T-helper 17 cell (primary cell): ENCODE measurements at regions not wholly inside any gene's neighbourhood (a gene's known extent, or its start where the extent isn't known, plus 50 kb on each side); places are given as distances from the start of the nearest gene placed in this dataset.

Experiments used
- ATAC-seq: fragments of 150-1000 bp; cut with Tn5 transposase; 2 replicates; pipeline ENCODE4 v1.10.0; 2021; ENCODE audit warnings: mild to moderate bottlenecking, moderate library complexity
- DNase-seq, 3 donors: peaks; one replicate each; pipeline versions ENCODE4 v3.0.0 to v3.0.0-alpha.2; 2020 to 2021
- H3K9me3 ChIP-seq: one replicate; pipeline ENCODE4 v1.7.0; 2013; ENCODE audit warnings: low read length, mild to moderate bottlenecking; ENCODE audit not compliant: control insufficient read depth, poor library complexity, severe bottlenecking
- H3K27ac Mint-ChIP-seq: one replicate; pipeline ENCODE4 v1.8.0; 2022; ENCODE audit warnings: mild to moderate bottlenecking, moderate library complexity, mixed read lengths
- H3K27me3 Mint-ChIP-seq: one replicate; pipeline ENCODE4 v1.8.0; 2022; ENCODE audit warnings: mixed read lengths
- H3K36me3 Mint-ChIP-seq: one replicate; pipeline ENCODE4 v1.8.0; 2022; ENCODE audit warnings: low read depth, mixed read lengths
- H3K4me1 Mint-ChIP-seq: one replicate; pipeline ENCODE4 v1.8.0; 2022; ENCODE audit warnings: mild to moderate bottlenecking, mixed read lengths
- H3K4me3 Mint-ChIP-seq: one replicate; pipeline ENCODE4 v1.8.0; 2022; ENCODE audit warnings: mild to moderate bottlenecking, moderate library complexity, mixed read lengths

DNA sequence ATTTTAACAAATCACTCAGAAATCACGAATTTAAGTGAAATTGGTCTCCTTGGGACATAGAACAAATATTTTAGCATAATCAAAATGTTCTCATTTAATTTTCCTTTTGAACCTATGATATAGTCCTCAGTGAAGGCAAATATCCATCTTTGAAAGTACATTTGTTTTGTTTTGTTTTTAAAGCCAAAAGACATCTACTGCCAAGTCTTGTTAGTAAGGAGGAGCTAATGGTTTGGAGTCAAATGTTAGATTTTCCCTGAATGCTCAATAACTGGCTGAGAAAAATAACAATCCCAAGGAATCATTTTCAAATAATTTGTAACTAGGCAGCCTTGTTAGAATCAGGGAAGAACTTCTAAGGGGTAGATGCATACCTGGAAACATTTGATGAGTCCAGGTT is 302.9 kb upstream of the MAF start:
- Mint-ChIP-seq H3K4me1 (no peaks in the 10 kb centered on the region), H3K27me3 (peaks cover 22% of the 10 kb centered on the region), H3K27ac (no peak overlapping the region), H3K4me3 (no peak overlapping the region), H3K36me3 (no peaks in the 10 kb centered on the region)
- ATAC-seq (no peak), DNase-seq (no peak)
- no peaks in the 10 kb centered on the region for H3K9me3 ChIP-seq

DNA sequence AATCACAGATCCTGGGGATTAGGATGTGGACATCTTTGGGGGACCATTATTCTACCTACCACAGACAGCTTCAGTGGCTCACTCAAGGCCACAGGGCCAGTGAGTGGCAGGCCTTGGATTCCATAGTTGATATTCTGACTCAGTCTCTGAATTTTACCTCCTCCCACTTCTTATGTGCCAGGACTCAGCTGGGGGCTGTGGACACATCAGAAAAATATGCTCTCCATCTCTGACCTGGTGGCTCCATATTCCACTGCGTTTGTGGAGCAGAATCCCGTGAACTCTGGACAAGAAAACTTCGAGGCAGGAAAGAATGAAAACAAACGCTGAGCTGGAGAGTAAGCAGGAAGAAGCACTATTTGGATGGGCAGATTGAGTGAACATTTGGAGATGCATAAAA is 301.8 kb upstream of the MAF start:
- H3K9me3 ChIP-seq, result no peaks in the 10 kb centered on the region
- peaks cover 22% of the 10 kb centered on the region for H3K27me3 Mint-ChIP-seq
- no peak overlapping the region for H3K27ac Mint-ChIP-seq
- peaks cover 4% of the 10 kb centered on the region for H3K4me1 Mint-ChIP-seq
- ATAC-seq, result no peak
- no peaks in the 10 kb centered on the region for H3K36me3 Mint-ChIP-seq
- no peak for DNase-seq
- no peak overlapping the region for H3K4me3 Mint-ChIP-seq

DNA sequence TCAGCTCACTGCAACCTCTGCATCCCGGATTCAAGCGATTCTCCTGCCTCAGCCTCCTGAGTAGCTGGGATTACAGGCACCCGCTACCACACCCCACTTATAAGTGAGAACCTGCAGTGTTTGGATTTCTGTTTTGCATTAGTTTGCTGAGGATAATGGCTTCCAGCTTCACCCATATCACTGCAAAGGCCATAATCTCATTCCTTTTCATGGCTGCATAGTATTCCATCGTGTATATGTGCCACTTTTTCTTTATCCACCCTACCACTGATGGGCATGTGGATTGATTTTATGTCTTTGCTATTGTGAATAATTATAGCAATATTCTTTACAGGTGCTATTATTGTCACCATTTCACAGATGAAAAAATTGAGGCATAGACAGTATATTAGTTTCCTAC is 301.0 kb upstream of the MAF start:
- H3K4me1 Mint-ChIP-seq, result peaks cover 4% of the 10 kb centered on the region
- no peak overlapping the region for H3K4me3 Mint-ChIP-seq
- no peak for DNase-seq
- no peak overlapping the region for H3K27ac Mint-ChIP-seq
- H3K27me3 Mint-ChIP-seq, result peaks cover 22% of the 10 kb centered on the region
- ATAC-seq, result no peak
- no peaks in the 10 kb centered on the region for H3K9me3 ChIP-seq
- no peaks in the 10 kb centered on the region for H3K36me3 Mint-ChIP-seq

DNA sequence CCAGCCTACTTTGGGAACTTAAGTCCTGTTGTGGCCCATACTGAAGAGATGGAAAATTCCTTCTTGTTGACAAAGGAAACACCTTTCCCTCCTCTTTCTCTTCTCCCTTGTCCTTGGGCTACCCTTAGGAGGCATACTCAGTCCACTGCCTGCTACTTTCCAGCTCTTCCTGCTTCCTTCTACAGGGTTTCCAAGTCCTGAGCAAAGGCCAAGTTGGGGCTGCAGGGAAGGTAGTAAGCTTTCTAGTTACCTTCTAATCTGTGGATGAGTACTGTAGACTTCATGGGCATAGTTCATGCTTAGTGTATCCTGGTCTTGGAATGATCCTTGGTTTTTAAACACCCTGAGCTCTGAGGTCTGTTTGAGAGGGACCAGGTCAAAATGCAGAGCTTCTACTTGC is 299.2 kb upstream of the MAF start:
- no peak for DNase-seq
- H3K4me1 Mint-ChIP-seq, result peaks cover 4% of the 10 kb centered on the region
- no peak for ATAC-seq
- H3K4me3 Mint-ChIP-seq, result no peak overlapping the region
- no peak overlapping the region for H3K27ac Mint-ChIP-seq
- H3K36me3 Mint-ChIP-seq, result no peaks in the 10 kb centered on the region
- no peaks in the 10 kb centered on the region for H3K9me3 ChIP-seq
- H3K27me3 Mint-ChIP-seq, result peaks cover 22% of the 10 kb centered on the region

DNA sequence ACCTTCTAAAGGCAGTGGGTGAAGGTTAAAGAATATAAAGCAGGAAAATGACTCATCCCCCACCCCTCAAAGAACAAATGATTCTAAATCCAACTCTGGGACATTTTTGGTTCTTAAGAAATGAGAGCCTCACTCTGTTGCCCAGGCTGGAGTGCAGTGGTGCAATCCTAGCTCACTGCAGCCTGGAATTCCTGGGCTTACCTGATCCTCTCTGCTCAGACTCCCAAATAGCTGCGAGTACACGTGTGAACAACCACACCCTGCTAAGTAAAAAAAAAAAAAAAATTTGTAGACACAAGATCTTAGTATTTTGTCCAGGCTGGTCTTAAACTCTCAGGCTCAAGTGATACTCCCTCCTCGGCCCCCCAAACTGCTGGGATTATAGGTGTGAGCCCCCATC is 298.8 kb upstream of the MAF start:
- Mint-ChIP-seq H3K27me3 (peaks cover 25% of the 10 kb centered on the region), H3K4me1 (peaks cover 4% of the 10 kb centered on the region), H3K36me3 (no peaks in the 10 kb centered on the region), H3K27ac (no peak overlapping the region), H3K4me3 (no peak overlapping the region)
- no peak for ATAC-seq
- no peaks in the 10 kb centered on the region for H3K9me3 ChIP-seq
- DNase-seq, result no peak

DNA sequence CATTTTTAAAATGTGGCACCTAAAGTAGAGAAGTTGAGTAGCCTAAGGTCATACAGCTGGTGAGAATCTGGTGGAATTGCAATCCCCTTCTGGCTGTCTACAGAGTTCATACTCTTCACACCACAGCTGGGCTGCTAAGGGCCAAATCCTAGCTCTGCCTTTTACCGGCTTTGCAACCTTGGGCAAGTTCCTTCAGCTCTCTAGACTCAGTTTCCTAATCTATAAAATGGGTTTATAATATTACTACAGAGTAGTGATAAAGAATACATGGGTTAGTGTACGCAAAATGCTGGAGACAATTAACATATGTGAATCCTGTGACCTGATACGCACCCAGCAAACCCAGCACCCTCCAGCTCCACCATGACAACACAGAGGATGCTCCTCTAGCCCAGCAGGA is 298.2 kb upstream of the MAF start:
- no peak for ATAC-seq
- H3K4me3 Mint-ChIP-seq, result no peak overlapping the region
- no peak for DNase-seq
- no peaks in the 10 kb centered on the region for H3K9me3 ChIP-seq
- no peaks in the 10 kb centered on the region for H3K36me3 Mint-ChIP-seq
- H3K4me1 Mint-ChIP-seq, result peaks cover 4% of the 10 kb centered on the region
- H3K27ac Mint-ChIP-seq, result no peak overlapping the region
- peaks cover 20% of the 10 kb centered on the region for H3K27me3 Mint-ChIP-seq

DNA sequence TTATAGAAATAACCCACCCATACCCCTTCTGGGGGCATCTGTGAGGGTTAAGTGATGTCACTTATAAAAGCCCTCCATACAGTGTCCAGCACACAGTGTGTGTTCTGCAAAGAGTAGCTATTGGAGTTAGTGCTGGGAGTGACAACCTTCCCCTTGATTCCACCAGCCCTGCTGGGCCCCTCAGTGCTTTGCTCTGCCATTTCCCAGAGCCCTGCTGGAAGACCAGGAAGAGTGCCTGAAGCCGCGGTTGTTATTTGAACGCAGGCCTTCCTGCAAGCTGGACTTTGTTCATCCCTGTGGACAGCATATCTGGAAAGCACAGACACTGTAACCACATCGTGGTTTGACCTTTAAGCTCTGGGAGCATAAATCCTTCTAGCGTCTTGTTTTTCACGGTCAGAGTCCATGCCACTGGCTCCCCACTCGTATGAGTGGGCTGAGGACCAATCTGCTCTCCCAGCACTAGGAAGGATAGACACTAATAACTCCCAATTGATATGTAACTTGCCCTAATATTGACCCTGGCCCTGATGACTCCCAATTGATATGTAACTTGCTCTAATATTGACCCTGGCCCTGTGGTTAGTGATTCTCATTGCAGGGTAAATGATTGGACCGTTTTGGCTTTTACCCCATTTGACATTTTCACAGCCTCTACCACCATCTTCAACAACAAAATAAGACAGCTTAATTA is 297.1 kb upstream of the MAF start:
- no peaks in the 10 kb centered on the region for H3K9me3 ChIP-seq
- no peak for ATAC-seq
- Mint-ChIP-seq H3K36me3 (no peaks in the 10 kb centered on the region), H3K27ac (no peak overlapping the region), H3K4me1 (peaks cover 4% of the 10 kb centered on the region), H3K4me3 (no peak overlapping the region), H3K27me3 (peaks cover 19% of the 10 kb centered on the region)
- DNase-seq, result no peak

DNA sequence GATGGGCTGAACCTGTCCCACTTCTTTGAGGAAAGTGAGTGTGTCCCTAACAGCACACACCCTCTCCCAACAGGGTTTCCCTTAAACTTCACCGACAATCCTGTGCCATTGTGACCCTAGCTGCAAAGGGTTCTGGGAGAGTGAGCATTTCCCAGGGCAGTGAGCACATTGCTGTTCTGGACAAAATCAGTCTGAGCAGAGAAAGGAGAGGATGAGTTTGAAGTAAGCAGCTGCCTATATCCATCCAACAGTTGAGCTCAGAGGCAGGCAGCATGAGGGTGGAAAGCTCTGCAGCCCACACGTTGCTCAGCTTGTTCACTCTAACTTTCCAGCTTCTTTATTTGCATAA is 296.5 kb upstream of the MAF start:
- no peak for ATAC-seq
- Mint-ChIP-seq H3K4me1 (peaks cover 4% of the 10 kb centered on the region), H3K27ac (no peak overlapping the region), H3K4me3 (no peak overlapping the region), H3K36me3 (no peaks in the 10 kb centered on the region), H3K27me3 (peaks cover 19% of the 10 kb centered on the region)
- no peak for DNase-seq
- H3K9me3 ChIP-seq, result no peaks in the 10 kb centered on the region

DNA sequence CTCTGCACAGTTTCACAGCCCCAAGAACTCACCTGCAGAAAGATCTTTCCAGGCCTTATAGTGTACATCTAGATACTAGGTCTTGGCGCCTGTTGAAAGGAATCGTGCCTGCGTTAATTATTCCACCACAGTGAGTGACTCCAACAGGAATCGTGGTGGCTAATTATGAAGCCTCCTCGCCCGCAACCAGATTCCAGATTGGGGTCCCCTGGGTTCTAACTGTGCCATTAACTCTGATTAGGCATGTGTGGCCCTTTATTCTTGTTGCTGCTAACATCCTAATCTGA is 295.3 kb upstream of the MAF start:
- DNase-seq, result no peak
- H3K9me3 ChIP-seq, result no peaks in the 10 kb centered on the region
- ATAC-seq, result no peak
- H3K4me3 Mint-ChIP-seq, result no peak overlapping the region
- H3K27ac Mint-ChIP-seq, result no peak overlapping the region
- no peaks in the 10 kb centered on the region for H3K36me3 Mint-ChIP-seq
- peaks cover 4% of the 10 kb centered on the region for H3K4me1 Mint-ChIP-seq
- peaks cover 19% of the 10 kb centered on the region for H3K27me3 Mint-ChIP-seq

DNA sequence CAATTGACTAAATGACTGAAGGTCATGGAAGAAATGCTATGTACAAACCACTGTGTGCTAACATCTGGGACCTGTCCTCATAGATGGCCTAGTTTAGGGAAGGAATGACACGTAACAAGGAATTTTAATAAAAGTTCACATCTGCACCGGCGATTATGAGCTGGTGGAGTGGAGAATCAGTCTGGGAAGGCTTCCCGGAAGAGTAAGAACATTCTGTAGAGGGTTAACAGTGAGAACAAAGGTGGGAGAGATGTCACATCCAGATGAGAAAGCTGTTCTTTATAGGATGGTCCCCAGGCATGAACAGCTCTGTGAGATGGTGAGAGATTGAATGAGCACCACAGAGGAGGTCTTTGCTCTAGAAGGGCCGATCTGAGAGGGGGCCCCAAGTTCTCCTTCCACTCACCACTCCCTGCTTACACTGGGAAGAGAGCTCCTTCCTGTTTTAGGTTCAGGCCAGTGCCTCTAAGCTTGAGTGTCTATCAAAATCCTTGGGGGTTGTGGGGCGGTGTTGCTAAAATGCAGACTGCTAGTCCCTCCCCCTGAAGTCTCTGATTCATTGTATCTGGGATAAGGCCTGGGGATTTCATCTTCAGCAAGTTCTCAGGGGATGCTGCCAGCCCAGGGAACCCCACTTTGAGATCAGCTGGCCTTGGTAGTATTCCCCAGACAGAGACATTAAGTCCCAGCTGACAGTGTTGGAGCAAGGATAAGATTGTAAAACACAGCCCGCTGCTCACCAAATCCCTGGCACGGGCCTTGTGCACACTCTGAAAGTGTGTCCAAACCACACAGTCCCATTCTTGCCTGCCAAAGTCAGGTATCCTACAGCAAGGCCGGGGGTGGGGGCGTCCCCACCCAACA is 294.7 kb upstream of the MAF start:
- Mint-ChIP-seq H3K27ac (no peak overlapping the region), H3K4me3 (no peak overlapping the region), H3K27me3 (peaks cover 18% of the 10 kb centered on the region), H3K4me1 (peaks cover 4% of the 10 kb centered on the region), H3K36me3 (no peaks in the 10 kb centered on the region)
- DNase-seq (no peak), ATAC-seq (no peak)
- no peaks in the 10 kb centered on the region for H3K9me3 ChIP-seq

DNA sequence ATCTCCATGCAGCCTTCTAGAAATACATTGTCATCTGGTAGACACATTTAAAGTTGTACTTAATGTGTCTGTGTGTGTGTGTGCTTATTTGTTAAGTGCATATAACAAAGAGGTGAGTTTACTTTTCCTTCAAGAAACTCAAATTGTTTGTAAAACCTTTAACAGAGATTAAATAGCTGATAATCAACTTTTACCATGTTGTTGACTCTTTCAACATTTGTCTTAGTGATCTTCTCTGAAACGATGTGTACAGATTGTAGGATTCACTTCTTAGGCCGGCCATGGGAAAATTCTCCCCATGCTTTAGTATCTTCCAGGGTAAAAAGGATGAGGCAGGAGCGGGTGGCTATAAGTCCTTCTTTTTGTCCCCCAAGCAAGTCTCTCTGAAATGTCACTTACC is 292.9 kb upstream of the MAF start:
- Mint-ChIP-seq H3K4me1 (peaks cover 6% of the 10 kb centered on the region), H3K27ac (no peak overlapping the region), H3K36me3 (no peaks in the 10 kb centered on the region), H3K4me3 (no peak overlapping the region), H3K27me3 (peaks cover 5% of the 10 kb centered on the region)
- no peak for ATAC-seq
- no peaks in the 10 kb centered on the region for H3K9me3 ChIP-seq
- DNase-seq, result no peak

DNA sequence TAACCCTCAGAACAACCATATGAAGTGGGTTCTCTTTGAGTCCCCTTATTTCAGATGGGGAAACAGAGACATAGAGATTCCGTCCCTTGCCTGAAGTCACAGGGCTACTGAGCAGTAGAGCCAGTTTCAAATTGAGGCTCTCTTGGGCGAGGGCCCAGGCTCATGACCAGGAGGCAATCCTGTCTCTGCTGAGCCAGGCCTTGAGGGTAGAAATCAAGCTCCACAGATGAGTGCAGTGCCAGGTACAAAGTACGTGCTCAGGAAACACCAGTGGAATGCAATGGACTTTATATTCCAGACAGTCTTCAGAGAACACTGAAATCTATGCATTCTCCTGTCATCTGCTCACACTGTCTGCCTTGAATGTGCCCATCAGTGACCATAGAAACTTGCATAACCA is 291.7 kb upstream of the MAF start:
- ATAC-seq (no peak), DNase-seq (no peak)
- H3K4me1 Mint-ChIP-seq, result peaks cover 2% of the 10 kb centered on the region
- H3K36me3 Mint-ChIP-seq, result no peaks in the 10 kb centered on the region
- H3K9me3 ChIP-seq, result no peaks in the 10 kb centered on the region
- H3K27ac Mint-ChIP-seq, result no peak overlapping the region
- no peak overlapping the region for H3K4me3 Mint-ChIP-seq
- H3K27me3 Mint-ChIP-seq, result peaks cover 5% of the 10 kb centered on the region

DNA sequence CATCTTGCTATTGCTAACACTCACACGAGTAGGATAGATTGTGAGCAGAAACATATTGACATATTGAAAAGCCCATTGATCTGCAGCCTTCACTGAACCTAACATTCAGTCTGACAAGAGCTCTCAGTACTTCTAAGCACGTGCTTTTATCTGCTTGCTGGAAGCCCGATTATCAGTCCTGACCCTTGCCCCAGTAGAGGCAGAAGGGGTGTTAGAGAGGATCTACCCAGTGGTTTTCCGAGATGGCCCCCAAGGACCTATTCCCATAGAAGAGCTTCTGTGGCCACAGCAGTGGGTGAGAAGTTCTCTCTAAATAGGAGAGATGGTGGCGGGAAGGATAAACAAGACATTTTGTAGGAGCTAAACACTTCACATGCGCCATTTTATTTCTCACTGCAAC is 290.9 kb upstream of the MAF start:
- Mint-ChIP-seq H3K4me3 (no peak overlapping the region), H3K27me3 (peaks cover 5% of the 10 kb centered on the region)
- no peak for ATAC-seq

More for the DNA sequence above, 290.9 kb upstream of the MAF start:
- H3K9me3 ChIP-seq, result no peaks in the 10 kb centered on the region
- Mint-ChIP-seq H3K36me3 (no peaks in the 10 kb centered on the region), H3K27ac (no peak overlapping the region), H3K4me1 (peaks cover 2% of the 10 kb centered on the region)
- DNase-seq, result no peak
